HS-27A (cell line): ENCODE measurements at regions not wholly inside any gene's neighbourhood (a gene's known extent, or its start where the extent isn't known, plus 50 kb on each side); places are given as distances from the start of the nearest gene placed in this dataset.

Experiments
- DNase-seq: peaks from one replicate; pipeline ENCODE4 v3.0.0-alpha.2; 2012; ENCODE audit warnings: low read depth, missing footprints

DNA sequence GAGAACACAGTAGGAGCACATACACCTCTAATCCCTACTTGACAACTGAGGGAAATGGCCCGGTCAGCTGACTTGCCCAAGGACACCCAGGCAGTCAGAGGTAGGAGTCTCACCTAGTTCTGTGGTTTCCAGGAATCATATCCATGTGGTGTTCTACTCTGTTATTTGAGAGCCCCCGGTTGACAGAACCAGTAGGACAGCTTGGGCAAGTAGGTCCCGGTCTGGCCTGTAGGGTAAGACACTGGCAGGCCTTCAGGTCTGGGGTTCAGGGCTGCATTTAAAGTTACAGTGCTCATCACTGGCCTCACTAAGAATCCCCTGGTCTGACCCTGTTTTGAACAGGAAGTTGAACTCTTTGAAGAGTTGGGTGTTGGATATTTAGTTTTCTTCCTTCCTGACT, 476.1 kb downstream of the SHQ1 start:
- no peak for DNase-seq

DNA sequence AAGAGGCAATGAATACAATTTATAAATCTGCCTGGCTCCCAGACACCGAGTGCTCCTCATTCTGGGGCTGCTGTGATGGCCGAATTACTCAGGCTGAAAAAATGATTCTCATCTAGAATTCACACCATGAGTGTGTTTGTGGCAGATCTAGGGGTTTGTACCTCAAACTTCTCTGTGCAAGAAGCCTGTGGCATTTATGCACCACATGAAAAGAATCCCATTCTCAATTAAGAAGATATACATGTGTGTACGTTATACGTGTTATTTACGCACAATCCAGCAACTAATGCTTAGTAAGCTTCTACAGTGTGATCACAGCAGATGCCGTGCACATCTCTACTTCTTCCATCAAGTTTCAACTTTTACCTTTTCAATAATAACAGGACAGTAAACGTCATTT, 476.8 kb downstream of the SHQ1 start:
- DNase-seq = no peak

DNA sequence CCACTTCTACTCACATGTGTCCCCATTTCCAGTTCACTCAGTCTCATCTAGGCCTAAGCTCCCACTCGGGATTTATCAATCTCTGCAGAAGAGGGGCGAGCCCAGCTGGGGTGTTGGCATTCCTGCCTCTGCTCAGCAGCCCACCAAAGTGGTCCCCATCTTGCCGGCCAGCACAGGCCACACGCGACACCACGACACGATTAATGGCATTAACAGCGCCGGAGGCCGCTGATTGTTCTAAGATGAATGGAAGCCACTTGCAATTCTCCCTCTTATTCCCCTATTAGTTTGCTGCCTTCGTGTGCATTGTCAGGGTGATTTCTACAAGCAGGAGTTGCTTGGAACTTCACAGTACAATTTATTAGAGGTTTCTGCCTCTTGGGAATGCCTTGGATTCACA, 477.3 kb downstream of the SHQ1 start:
- DNase-seq = no peak

DNA sequence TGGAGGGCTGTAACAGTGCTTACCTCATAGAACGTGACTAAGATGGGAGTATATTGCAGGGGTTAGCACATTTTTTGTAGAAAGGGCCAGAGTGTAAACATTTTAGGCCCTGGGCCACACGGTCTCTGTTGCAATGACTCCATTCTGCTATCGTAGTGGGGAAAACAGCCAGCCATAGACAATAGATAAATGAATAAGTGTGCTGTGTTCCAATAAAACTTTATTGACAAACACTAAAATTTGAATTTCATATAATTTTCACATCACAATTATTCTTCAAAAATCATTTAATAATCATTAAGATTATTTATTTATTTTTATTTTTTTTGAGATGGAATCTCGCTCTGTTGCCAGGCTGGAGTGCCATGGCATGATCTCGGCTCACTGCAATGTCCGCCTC, 478.6 kb downstream of the SHQ1 start:
- no peak for DNase-seq

DNA sequence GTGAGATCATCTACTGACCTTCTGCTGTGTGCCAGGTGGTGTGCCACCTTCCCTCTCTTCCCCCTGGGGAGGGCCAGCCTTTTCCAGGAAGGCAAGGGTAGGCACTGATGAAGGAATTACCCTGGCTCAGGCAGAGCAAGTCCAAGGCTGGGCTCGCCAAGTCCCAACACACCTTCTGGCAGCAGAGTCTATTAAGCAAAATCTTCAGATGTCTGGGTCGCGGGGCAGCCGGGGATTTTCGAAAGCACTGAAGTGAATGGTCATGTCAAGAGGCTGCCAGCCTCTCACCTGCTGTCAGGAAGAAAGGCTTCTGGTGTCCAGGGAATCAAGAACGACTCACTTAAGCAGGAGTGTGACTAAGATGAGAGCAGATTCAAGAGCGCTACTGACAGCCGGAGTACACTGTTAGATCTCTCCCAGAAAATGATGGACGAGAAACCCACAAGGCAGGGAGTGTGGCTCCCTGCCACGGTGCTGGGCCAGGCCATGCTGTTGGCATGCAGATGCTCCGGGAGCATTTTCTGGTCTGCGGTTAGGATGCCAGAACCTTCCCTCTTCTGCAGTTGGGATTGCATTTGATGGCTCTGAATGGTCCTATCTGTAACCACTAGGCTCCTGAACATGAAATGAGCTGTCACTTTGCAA, 479.8 kb downstream of the SHQ1 start:
- DNase-seq = no peak

DNA sequence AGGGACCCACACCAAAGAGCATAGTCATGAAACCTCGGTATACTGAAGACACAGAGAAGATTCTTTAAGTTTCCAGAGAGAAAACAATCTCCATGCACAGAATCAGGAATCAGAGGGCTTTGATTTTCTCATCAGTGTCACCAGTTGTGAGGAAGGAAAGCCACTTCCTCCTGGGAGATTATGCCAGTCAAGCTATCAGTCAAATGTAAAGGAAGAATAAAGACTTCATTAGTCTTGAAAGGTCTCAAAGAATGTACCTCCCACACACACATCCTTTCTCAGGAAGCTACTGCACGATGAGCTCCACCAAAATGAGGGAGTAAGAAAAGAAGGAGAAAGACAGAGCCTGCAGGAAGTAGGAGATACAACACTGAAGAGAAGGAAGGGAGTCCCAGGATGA, 486.3 kb downstream of the SHQ1 start:
- no peak for DNase-seq

DNA sequence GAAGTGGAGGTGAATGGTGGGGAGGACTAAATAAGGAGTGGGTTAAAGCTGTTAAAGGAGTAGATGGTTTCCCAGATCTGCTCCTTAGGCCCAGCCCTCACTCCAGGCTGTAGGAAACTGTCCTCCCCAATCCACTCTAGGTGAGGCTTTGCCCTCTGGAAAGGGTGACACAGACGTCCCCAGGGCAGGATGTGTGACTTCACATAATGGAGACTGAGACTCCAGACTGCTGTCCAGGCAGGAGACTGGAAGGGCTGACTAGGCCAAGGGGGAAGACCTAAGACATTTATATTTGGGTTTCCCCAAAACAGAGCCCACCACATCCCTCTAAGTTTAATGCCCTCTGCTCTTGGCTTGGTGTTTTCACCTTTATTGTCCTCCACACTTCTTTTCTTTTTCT, 488.5 kb downstream of the SHQ1 start:
- no peak for DNase-seq

DNA sequence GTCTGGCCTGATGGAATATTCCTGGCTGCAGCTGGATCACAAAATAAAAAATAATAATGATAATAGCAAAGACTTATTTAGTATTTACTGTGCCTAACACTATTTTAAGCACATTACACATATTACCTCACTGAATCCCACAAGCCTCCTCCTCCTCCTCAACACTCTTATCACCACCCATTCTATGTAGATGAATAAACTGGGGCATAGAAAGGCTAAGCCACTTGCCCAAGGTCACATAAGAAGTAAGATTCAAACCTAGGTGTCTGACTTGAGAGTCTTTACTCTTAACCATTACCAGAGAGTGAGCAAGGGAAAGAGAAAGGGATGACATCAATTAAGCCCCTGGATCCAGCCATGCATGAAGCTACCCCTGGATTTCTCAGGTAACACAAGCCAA, 493.1 kb downstream of the SHQ1 start:
- no peak for DNase-seq

DNA sequence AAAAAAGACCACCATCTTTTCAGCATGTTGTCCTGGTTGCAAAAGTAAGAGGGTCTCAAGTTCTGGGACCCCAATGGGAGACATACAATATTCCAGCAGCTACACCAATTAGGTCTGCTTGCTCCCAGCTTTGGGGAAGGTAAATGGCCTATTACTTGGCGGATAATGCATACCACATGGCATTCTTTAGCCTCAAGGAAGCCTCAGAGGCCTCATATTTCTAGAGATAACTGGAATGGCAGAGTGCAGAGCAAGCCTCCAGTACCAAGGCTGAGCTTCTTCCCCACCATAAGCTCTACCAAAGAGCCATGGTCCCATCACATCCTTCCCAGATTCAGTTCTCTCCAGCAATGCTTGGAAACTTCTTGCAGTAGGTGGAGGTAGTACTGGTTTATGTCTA, 493.8 kb downstream of the SHQ1 start:
- DNase-seq = no peak

DNA sequence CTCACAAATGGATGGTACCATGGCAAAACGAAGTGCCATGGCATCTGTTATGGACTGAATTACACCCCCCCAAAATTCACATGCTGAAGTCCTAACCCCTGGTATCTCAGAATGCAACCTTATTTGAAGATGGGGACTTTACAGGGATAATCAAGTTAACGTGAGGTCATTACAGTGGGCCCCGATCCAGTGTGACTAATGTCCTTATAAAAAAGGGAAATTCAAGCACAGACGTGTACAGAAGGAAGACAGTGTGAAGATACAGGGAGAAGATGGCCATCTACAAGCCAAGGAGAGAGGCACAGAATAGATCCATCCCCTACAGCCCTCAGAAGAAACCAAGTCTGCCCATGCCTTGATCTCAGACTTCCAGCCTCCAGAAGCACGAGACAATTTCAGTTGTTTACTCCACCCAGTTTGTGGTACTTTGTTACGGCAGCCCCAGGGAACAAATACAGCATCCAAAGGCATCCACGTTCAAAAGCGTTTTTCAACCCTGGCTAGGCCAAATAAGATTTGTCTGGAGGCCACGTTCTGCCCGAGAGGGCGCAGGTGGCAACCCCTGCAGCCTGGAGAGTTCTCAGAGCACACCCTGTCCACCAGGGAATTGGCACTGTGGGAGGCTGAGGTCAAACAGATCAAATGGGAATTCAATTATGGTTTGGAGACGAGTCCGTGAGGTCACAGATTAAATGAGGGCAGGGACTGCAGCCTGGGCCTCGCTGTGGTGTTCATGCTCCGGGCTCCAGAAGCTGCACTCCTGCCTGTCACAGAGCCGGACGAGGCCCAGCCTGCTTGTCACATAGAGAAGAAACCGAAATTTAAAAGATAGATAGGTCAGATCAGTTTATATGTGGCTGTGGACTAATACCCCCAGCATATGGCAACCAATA, 494.8 kb downstream of the SHQ1 start:
- no peak for DNase-seq

DNA sequence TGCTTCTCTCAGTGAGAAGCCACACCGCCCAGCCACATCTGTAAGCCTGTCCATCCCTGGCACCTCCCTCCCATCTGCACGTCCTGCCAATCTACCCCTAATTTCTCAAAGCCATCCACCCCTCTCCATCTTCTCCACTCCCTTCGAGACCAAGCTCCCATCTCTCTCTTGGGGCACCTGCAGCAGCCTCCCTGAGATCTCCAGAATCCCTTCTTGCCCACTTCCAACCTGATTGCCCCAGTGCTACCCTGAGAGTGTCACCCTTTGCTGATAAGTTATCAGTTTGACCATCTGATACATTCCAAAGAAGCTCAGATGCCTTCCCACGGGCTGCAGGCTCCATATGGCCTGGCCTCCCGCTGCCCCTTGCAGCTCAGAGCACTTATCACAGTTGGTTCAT, 496.1 kb downstream of the SHQ1 start:
- no peak for DNase-seq

DNA sequence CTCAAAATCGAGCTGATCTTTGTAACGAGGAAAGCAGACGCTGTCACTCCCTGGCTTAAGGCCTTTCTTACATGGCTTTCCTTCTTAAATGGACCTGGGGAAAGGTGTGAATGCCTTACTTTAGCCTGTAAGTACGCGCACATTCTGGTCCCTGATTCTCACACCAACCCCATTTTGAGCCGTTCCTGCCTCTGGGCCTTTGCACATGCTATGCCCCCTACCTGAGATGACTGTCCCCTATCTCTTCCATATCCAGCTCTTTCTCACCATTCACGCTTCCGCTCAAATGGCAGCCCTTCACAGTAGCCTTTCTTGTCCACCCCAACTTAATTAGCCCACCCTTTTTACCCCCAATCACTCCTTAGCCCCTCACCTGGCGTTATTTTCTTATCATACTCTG, 496.7 kb downstream of the SHQ1 start:
- no peak for DNase-seq

DNA sequence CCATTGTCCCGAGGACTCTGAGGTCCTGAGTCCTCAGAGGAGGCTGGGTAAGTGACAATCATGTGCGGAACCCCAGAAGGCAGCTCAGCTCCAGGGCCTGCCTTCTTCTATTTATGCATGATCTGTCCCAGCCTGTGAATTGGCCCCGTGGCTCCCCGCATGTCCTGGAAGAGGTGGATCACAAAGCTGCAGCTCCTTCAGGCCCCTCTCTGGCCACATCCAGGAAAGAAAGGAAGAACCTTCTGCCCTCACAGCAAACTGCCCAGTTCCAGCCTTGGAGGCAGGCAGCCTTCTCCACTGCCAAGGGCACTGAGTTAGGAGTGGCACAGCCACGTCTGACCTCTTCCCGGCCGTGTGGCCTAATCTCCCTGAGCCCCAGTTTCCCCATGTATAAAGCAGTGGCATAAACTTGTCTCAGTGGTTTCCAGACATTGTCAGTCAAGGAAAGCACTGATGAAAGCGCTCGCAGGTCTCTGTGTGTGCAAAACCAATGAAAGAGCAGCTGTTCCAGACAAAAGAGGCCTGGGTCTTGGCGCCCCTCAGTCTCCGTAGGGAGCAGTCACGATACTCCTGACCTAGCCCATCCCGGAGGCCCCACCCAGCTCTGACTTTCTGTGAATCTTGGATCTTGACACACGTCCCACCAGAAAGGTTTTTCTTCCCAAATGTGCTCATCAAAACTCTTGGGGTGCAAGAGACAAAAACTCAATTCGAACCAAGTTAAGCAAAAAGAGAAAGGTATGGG, 497.3 kb downstream of the SHQ1 start:
- DNase-seq = no peak

DNA sequence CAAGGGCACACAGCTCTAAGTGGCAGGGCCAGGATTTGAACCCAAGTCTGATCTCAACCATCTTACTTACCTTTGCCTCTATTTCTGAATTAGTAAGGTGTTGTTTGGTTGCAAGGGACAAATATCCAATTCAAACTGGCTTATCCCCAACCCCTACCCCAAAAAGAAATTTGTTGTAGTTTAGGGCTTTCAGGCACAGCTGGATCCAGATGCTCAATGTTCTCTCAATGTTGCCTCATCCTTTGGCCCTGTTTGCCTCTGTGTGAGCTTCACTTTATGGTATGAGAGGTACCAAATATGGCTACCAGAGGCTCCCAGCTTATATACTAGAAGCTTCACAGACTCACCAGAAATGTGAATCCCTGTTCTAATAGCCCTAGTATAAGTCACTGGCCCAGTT, 499.9 kb downstream of the SHQ1 start:
- DNase-seq = no peak

DNA sequence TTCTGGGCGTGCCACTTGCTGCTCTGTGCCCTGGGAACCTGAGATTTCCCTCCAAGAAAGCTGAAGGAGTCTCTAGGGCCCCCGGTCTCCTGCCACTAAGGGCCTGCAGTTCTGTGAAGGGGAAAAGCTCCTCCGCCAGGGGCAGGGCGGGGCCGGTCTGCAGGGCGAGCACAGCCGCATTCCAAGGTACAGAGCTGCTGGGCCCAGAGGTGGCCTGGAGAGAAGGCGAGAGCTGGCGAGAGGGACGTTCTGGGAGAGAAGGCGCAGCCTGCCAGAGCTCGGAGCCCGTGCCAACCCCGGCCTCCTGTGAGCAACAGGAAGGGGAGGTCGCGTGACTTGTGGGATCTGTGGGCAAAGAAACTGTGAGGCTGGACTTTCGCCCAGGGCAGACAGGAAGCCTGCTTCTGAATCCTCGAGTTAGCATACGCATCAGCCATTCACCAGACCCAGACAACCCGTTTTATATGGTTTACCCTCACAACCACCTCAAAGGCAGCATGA, 500.4 kb downstream of the SHQ1 start:
- peak; percentile 77 for DNase-seq

DNA sequence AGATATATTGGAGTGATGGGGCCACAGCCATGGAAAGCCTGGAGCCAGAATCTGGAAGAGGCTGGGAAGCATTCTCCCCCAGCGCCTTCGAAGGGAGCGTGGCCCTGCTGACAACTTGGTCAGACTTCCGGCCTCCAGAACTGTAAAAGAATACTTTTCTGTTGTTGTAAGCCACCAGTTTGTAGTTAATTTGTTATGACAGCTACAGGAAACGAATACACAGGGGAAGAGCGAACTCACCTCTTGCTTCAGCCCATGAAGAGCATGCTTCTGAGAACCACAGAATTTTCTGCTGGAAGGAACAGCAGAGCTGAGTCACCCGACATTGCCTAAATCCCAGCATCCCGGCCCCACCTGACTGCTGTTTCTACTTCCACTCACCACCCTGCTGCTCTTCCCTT, 501.7 kb downstream of the SHQ1 start:
- DNase-seq = peak; percentile 62

DNA sequence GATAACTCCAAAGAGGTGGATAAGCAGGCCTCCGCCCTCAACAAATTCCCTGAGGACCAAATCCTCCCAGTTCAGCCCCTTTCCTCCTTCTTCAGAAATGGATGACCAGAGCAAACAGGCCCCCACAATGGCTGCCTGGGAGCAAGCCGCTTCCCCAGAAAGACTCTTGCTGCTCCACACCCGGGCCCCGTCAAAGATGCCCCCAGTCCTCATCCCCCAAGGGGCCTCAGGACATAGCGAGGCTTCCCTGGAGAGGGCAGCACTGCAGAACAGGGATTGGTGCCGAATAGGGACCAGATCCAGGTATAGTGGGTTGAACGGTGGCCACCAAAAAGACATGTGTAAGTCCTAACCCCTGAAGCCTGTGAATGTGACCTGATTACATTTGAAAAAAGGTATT, 502.3 kb downstream of the SHQ1 start:
- DNase-seq = no peak

DNA sequence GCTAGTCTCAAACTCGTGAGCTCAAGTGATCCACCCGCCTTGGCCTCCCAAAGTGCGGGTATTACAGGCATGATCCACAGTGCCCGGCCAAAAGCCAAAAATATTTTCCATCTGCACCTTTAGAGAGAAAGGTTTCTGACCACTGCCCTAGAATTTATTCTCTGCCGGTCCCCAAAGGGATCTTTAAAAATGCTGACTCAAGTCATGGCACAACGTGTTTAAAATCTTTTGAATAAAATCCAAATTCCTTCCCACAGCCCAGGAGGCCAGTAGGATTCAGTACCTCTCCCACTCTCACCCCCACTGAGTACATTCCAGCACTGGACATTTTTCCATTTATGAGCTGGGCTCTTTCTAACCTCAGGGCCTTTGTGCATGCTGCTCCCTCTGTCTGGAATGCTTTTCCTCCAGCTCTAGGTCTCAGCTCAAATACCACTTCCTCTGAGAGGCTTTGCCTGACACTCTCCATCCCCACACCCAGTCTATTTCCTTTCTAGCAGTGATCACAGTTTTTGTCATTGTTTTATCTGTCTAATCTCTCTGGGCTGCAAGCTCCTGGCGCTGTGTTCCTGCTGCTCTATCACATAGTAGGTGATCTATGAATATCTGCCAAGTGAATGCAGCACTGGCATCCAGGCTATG, 502.9 kb downstream of the SHQ1 start:
- DNase-seq = no peak

DNA sequence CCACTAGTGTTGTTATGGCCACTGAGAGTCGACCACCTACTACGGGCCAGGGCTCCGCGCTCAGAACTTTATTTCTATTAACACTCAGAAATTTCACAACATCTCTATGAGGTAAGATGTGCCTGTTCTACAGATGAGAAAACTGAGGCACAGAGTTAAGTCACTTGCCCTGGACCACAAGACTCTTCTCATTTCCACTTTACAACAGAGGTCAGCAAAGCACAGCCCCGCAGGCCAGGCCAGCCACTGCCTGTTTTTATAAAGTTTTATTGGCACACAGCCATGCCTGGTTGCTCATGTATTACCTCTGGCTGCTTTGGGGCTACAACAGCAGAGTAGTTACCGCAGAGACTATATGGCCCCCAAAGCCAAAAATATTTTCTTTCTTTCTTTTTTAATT, 503.6 kb downstream of the SHQ1 start:
- DNase-seq = no peak

DNA sequence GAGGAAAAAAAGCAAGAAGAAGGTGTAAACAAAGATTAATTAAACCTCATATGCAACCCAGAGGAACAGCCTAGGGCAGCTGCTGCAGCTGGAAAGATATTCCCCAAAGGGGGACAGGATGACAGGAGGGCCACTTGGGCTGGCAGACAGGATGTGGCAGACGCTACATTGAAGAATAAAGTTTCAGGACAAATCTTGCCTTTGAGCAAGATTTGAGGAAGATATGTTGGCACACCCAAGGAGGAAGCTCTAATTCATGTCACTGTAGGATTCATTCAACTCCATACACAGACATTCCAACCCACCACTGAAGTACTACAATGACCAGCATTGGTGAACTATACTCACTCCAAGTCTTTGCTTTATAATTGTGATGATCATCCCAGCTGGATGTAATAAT, 504.0 kb downstream of the SHQ1 start:
- DNase-seq = no peak

DNA sequence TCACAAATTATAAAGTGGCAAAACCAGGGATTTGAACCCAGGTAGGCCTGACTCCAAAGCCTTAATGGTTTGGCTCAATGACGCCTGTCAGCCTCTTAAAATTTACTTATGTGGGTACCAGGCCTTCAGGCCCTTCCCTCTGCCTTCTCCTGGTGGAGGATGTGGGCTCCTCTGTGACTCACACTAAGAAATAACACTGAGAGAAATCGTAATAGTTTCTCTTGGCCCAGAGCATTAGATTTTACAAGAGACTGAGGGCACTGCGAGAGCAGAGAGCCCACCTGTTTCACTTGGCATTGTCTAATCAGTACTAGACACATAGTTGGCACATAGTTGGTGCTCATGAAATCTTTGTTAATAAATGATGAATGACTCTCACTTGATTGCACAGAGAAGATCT, 505.2 kb downstream of the SHQ1 start:
- DNase-seq = no peak

DNA sequence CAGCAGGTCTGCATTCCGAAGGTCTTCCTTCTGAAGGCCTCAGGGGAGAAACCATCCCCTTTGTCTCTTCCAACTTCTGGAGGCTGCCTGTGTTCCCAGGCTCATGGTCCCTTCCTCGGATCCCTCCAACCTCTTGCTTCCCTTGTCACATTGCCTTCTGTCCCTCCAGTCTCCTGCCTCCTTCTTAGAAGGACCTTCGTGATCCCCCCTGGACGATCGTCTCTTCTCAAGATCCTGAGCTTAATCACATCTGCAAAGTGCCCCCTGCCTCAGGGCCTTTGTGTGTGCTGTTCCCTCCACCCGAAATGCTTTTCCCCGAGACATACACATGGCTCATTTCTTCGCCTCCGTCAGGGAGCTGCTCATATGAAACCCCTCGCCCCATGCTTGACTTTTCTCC, 505.8 kb downstream of the SHQ1 start:
- DNase-seq = no peak
